Skeletal muscle satellite cell (primary cell): ENCODE measurements at regions not wholly inside any gene's neighbourhood (a gene's known extent, or its start where the extent isn't known, plus 50 kb on each side); places are given as distances from the start of the nearest gene placed in this dataset.

Experiments used
- H3K27me3 ChIP-seq: 2 replicates; pipeline ENCODE4 v1.7.0; 2013; ENCODE audit warnings: low read length; ENCODE audit not compliant: control insufficient read depth, insufficient read depth
- H3K36me3 ChIP-seq: 2 replicates; pipeline ENCODE4 v1.7.0; 2013; ENCODE audit warnings: mild to moderate bottlenecking, control low read depth, low read length; ENCODE audit not compliant: insufficient read depth
- H3K4me1 ChIP-seq: 2 replicates; pipeline ENCODE4 v1.7.0; 2013; ENCODE audit warnings: low read length; ENCODE audit not compliant: control insufficient read depth, insufficient read depth
- H3K4me2 ChIP-seq: 2 replicates; pipeline ENCODE4 v1.7.0; 2013; ENCODE audit warnings: mild to moderate bottlenecking, low read length
- H3K4me3 ChIP-seq: 2 replicates; pipeline ENCODE4 v1.7.0; 2013; ENCODE audit warnings: low read length
- H3K9ac ChIP-seq: 2 replicates; pipeline ENCODE4 v1.7.0; 2013; ENCODE audit warnings: mild to moderate bottlenecking, low read depth, low read length, moderate library complexity
- H3K9me3 ChIP-seq: replicated peaks from 2 replicates; pipeline ENCODE4 v1.7.0; 2013; ENCODE audit warnings: mild to moderate bottlenecking, control low read depth, low read length

DNA sequence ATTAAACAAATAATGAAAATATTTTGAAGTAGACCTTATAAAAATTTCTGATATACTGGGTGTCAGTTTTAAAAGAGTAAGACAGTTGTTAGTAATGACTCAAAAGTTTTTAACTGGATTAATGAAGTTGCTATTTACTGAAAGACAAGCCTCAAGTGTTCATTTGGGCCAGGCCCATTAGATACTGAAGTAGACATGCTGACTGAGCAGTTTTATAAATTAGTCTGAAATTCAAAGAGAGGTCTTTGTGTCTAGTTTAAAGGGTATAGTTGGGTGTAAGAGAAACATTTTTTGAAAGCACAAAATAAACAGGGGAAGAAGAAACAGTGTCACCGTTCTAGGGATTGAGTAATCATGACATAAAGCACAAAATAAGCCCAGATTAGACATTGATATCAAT is 1577.2 kb downstream of the AMY1C start:
- no peaks in the 10 kb centered on the region for H3K36me3 ChIP-seq
- no peak overlapping the region for H3K4me3 ChIP-seq
- H3K9ac ChIP-seq, result no peak overlapping the region
- no peaks in the 10 kb centered on the region for H3K4me1 ChIP-seq
- no peaks in the 10 kb centered on the region for H3K27me3 ChIP-seq
- H3K4me2 ChIP-seq, result no peak overlapping the region
- peaks cover 6% of the 10 kb centered on the region for H3K9me3 ChIP-seq

DNA sequence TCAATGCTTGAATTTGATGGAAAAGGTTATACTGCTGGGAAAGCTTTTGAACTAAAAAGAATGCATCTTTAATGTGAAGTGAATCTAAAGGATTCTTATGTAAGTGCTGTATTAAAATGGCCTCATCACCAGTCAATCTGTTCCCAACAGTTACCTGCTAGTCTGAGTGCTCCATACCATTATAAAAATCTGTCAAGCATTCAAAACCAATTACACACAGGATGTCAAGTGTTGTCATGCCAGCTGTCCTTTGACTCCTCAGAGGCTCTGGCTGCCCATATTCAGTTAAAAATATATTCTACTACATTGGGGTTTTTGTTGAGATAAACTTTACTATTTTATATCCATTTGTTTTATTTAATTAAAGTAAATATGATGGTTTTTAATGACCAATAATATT is 1587.7 kb downstream of the AMY1C start:
- Histone ChIP-seq H3K36me3 (no peaks in the 10 kb centered on the region), H3K9ac (no peak overlapping the region), H3K27me3 (no peaks in the 10 kb centered on the region), H3K9me3 (no peaks in the 10 kb centered on the region), H3K4me1 (no peaks in the 10 kb centered on the region), H3K4me2 (no peak overlapping the region), H3K4me3 (no peak overlapping the region)

DNA sequence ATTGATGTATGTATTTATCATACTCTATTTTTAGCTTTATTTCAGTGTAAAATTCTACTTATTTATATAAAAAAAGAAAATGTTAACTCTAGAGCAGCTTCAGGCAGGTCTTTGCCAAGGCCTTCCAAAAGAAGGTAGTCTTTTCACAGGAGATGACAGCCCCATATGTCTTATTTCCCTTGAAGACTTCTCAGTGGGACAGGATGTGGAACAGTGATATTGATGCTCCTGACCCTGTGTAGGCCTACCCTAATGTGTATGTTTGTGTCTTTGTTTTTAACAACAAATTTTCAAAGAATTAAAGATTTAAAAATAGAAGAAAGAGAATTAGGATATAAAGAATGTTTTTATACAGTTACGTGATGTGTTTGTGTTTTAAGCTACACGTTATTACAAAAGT is 1593.6 kb downstream of the AMY1C start:
- Histone ChIP-seq H3K4me1 (no peaks in the 10 kb centered on the region), H3K9me3 (no peaks in the 10 kb centered on the region), H3K4me2 (no peak overlapping the region), H3K27me3 (no peaks in the 10 kb centered on the region), H3K36me3 (no peaks in the 10 kb centered on the region), H3K4me3 (no peak overlapping the region), H3K9ac (no peak overlapping the region)

DNA sequence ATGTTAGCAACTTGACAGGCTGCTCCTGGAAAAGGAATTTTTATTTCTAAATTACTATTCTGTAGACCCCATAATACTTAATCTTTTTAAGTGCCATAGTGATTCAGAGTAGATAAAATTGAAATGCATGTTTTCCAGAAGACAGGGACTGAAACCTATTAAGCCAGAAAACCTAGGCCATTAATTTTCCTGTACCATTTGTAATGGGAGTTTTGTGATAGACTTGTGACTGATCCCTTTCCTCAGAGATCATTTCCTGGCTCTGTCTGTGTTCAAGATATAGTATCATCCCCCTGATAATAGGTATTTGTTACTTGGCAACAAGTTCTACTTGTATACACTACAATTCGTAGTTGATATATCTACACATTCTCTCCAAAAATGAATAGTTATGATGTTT is 1609.8 kb downstream of the AMY1C start:
- Histone ChIP-seq H3K4me1 (no peaks in the 10 kb centered on the region), H3K9ac (no peak overlapping the region), H3K4me3 (no peak overlapping the region), H3K27me3 (no peaks in the 10 kb centered on the region), H3K9me3 (peaks cover 2% of the 10 kb centered on the region), H3K36me3 (no peaks in the 10 kb centered on the region), H3K4me2 (no peak overlapping the region)

DNA sequence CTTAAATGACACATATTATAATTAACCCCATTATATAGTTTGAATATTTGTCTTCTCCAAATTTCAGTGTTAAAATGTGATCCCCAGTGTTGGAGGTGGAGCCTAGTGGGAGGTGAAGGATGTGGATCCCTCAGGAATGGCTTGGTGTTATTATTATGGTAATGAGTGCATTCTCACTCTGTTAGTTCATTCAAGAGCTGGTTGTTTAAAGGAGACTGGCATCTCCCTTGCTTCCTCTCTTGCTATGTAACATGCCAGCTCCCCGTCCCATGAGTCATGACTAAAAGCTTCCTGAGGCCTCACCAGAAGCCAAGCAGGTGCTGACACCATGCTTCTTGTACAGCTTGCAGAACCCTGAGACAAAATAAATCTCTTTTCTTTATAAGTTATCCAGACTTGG is 1612.7 kb downstream of the AMY1C start:
- peaks cover 2% of the 10 kb centered on the region for H3K9me3 ChIP-seq
- no peak overlapping the region for H3K9ac ChIP-seq
- no peak overlapping the region for H3K4me2 ChIP-seq
- no peaks in the 10 kb centered on the region for H3K36me3 ChIP-seq
- H3K4me1 ChIP-seq, result no peaks in the 10 kb centered on the region
- no peaks in the 10 kb centered on the region for H3K27me3 ChIP-seq
- no peak overlapping the region for H3K4me3 ChIP-seq

DNA sequence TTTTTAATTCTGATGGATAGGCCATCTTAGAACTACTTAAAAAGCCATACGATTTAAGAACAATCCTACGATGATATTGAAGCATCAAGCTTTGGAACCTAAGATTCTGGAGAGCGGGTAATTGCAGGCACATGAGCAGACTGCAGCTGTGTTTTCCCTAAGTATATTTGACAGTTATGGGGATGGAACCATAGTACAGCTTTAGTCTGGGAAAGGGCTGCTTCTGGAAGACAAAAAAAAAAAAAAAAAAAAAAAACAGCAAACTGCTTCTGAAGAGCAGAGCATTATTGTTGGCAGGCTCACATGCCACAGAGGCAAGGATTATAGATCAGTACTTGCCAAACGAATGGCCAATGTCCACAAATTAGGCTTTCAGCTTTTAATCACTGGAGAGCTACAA is 1618.7 kb downstream of the AMY1C start:
- Histone ChIP-seq H3K36me3 (no peaks in the 10 kb centered on the region), H3K9ac (no peak overlapping the region), H3K27me3 (no peaks in the 10 kb centered on the region), H3K9me3 (no peaks in the 10 kb centered on the region), H3K4me1 (no peaks in the 10 kb centered on the region), H3K4me3 (no peak overlapping the region), H3K4me2 (no peak overlapping the region)

DNA sequence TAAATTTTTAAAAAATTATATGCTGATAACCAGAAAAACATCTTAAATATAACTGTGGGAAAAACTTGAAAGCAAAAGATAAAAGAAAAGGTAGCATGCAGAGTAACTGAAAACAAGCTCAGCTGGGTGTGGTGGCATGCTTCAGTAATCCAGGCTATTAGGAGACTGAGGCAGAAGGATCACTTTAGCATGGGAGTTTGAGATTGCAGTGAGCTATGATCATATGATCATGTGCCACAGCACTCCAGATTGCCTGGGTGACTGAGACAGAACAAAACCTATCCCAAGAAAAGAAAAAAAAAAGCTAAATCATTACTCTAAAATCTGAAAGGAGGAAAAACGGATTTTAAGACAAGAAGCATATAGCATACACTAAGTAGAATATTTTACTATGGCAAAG is 1624.0 kb downstream of the AMY1C start:
- H3K4me3 ChIP-seq, result no peak overlapping the region
- H3K36me3 ChIP-seq, result no peaks in the 10 kb centered on the region
- no peak overlapping the region for H3K4me2 ChIP-seq
- H3K9ac ChIP-seq, result no peak overlapping the region
- H3K4me1 ChIP-seq, result no peaks in the 10 kb centered on the region
- H3K27me3 ChIP-seq, result no peaks in the 10 kb centered on the region
- H3K9me3 ChIP-seq, result no peaks in the 10 kb centered on the region

DNA sequence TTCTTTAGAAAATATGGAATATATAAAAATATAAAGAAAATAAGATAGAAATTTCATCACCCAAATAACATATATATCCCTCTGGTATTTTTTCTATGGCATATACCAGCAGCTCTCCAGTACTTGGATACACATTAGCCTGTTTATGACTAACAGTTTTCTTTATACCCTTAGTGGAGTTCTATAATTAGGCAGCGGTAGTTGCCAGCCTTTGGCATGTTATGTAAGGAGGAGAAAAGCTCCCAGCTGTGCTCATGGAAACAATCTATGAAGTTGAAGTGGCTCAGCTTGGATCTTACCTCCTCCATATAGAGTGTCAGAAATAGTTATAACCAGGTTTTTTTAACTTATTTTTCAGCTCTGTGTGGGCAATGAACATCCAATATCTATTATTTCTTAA is 1636.8 kb downstream of the AMY1C start:
- Histone ChIP-seq H3K4me2 (no peak overlapping the region), H3K27me3 (no peaks in the 10 kb centered on the region), H3K36me3 (no peaks in the 10 kb centered on the region), H3K4me3 (no peak overlapping the region), H3K9ac (no peak overlapping the region), H3K4me1 (no peaks in the 10 kb centered on the region), H3K9me3 (peaks cover 9% of the 10 kb centered on the region)

DNA sequence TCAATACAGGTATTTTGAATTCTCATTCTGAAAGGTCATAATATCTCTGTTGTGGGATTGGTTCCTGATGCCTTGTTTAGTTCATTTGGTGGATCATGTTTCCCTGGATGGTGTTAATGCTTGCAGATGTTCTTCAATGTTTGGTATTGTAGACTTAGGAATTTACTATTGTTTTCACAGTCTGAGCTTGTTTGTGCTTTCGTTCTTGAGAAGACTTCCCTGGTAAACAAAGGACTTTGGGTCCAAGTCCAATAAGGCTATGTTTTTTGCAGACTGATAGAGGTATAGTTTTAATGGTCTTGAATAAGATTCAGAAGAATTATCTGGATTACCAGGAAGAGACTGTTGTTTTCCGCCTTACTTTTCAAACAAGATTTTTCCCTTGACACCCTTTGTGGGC is 1646.3 kb downstream of the AMY1C start:
- H3K4me3 ChIP-seq, result no peak overlapping the region
- H3K4me1 ChIP-seq, result no peaks in the 10 kb centered on the region
- H3K9me3 ChIP-seq, result no peaks in the 10 kb centered on the region
- H3K36me3 ChIP-seq, result no peaks in the 10 kb centered on the region
- no peaks in the 10 kb centered on the region for H3K27me3 ChIP-seq
- no peak overlapping the region for H3K4me2 ChIP-seq
- no peak overlapping the region for H3K9ac ChIP-seq

DNA sequence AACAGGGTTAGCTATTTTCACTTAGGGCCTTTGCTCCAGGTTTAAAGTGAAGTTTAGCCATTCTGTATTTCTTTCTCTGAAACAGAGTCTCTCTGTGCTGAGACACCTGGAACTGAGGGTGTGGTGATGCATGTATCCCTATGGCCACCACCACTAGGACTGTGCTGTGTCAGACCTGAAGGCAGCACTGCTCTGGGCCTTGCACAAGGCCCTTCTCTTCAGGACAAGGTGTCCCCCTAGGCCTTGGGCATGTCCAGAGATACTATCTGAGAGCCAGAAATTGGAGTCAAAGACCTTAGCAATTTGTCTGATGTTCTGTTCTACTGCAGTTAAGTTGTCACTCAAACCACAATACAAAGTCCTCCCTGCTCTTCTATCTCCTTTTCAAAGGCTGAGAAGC is 1649.2 kb downstream of the AMY1C start:
- Histone ChIP-seq H3K27me3 (no peaks in the 10 kb centered on the region), H3K4me1 (no peaks in the 10 kb centered on the region), H3K4me3 (no peak overlapping the region), H3K9me3 (no peaks in the 10 kb centered on the region), H3K4me2 (no peak overlapping the region), H3K9ac (no peak overlapping the region), H3K36me3 (no peaks in the 10 kb centered on the region)

DNA sequence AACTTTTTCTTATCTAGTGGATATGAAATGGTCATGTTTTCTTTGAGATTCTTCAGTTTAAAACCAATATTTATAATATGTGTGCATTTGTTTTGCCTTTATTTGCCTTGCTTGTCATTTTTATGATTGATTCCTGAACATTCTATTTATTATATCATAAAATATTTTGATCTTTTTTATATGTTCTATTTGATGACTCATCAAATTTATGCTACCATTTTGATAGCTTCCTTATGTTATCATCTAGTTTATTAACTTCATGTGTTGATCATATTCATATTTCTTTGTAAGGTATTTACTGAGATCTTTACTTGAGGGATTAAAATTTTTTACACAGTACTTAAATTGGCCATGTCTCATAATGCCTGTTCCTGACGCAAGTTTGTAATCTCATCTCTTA is 1650.0 kb downstream of the AMY1C start:
- H3K4me2 ChIP-seq, result no peak overlapping the region
- H3K27me3 ChIP-seq, result no peaks in the 10 kb centered on the region
- no peak overlapping the region for H3K9ac ChIP-seq
- no peaks in the 10 kb centered on the region for H3K36me3 ChIP-seq
- no peaks in the 10 kb centered on the region for H3K9me3 ChIP-seq
- no peak overlapping the region for H3K4me3 ChIP-seq
- H3K4me1 ChIP-seq, result no peaks in the 10 kb centered on the region

DNA sequence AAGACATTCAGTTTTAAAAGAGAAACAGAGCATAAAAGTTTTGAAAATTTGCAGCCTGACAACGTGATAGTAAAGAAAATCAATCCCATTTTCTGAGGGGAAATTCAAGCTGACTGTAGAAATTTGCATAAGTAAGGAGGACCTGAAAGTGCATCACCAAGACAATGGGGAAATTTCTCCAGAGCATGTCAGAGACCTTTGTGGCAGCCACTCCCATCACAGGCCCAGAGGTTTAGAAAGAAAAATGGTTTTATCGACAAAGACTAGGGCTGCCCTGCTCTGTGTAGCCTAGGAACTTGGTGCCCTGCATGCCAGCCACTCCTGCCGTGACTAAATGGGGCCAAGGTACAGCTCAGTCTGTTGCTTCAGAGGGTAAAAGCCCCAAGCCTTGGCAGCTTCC is 1640.2 kb upstream of the PRMT6 start:
- H3K4me3 ChIP-seq, result no peak overlapping the region

DNA sequence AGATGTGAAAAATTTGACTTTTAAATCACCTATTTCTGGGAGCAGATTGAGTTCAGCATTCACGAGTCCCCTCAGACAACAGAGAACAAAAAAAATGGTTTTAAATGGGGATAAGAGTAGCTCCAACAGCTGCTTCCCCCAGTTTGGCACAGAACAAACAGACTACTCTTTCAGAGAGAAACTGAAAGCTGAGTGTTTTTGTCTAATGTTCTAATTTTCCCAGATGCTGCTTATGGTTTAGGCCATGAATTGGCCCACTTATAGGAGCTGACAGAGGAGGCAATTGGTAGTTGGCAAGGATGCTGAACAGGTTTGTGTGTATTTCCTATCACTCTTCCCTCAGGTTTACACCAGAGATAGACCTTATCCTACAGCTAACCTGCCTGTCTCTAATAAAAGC is 1637.4 kb upstream of the PRMT6 start:
- Histone ChIP-seq H3K4me1 (no peaks in the 10 kb centered on the region), H3K4me3 (no peak overlapping the region), H3K27me3 (no peaks in the 10 kb centered on the region), H3K9ac (no peak overlapping the region), H3K9me3 (no peaks in the 10 kb centered on the region), H3K36me3 (no peaks in the 10 kb centered on the region), H3K4me2 (no peak overlapping the region)

More for the DNA sequence above, 1640.2 kb upstream of the PRMT6 start:
- Histone ChIP-seq H3K9me3 (no peaks in the 10 kb centered on the region), H3K4me2 (no peak overlapping the region), H3K4me1 (no peaks in the 10 kb centered on the region), H3K9ac (no peak overlapping the region), H3K27me3 (no peaks in the 10 kb centered on the region), H3K36me3 (no peaks in the 10 kb centered on the region)
